GM12878 (cell line): ENCODE measurements at regions not wholly inside any gene's neighbourhood (a gene's known extent, or its start where the extent isn't known, plus 50 kb on each side); places are given as distances from the start of the nearest gene placed in this dataset.

ENCODE experiments used
- MYC ChIP-seq: IDR thresholded peaks from 2 replicates; pipeline ENCODE4 v1.6.1; 2011; ENCODE audit warnings: mild to moderate bottlenecking, low read length, moderate library complexity, inconsistent platforms; ENCODE audit not compliant: insufficient read depth, insufficient replicate concordance, insufficient read length, severe bottlenecking
- RFX5 ChIP-seq: IDR thresholded peaks from 2 replicates; pipeline ENCODE4 v1.6.1; 2011; ENCODE audit warnings: low read depth, low read length, improper control_type of control experiment
- TF ChIP-seq, protein P1 (sequence below), 3 experiments: IDR thresholded peaks in 2 of 3; conservative IDR thresholded peaks in 1 of 3; 2 replicates each; pipeline ENCODE4 v1.5.1; 2011; ENCODE audit warnings: low read depth in 3 of 3, low read length in 3 of 3, mild to moderate bottlenecking in 3 of 3, control low read depth in 2 of 3, moderate library complexity in 2 of 3, inconsistent platforms in 1 of 3, mixed read lengths in 1 of 3; ENCODE audit not compliant: control insufficient read depth in 2 of 3, insufficient read depth in 1 of 3; ENCODE audit errors: extremely low read depth in 1 of 3

DNA sequence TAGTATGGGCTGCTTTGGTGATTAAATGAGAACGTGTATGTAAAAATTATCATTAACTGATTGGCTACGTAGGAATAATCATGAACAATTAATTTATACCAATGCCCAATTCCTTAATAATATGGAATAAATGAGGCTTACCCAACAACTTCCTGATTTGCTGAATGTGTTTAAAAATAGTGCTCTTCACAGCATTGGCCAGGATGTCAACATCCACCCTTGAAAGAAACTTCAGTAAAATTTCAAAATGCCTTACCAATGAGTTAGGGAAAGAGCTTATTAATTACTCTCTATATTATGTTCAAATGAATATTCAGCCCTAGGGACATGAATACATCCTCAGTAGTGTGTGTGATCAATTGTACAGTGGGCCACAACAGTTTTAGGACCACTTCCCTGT lies 401.4 kb downstream of the PSAT1 start:
- TF ChIP-seq RFX5 (no peak), MYC (no peak)
- TF ChIP-seq, protein P1, sequence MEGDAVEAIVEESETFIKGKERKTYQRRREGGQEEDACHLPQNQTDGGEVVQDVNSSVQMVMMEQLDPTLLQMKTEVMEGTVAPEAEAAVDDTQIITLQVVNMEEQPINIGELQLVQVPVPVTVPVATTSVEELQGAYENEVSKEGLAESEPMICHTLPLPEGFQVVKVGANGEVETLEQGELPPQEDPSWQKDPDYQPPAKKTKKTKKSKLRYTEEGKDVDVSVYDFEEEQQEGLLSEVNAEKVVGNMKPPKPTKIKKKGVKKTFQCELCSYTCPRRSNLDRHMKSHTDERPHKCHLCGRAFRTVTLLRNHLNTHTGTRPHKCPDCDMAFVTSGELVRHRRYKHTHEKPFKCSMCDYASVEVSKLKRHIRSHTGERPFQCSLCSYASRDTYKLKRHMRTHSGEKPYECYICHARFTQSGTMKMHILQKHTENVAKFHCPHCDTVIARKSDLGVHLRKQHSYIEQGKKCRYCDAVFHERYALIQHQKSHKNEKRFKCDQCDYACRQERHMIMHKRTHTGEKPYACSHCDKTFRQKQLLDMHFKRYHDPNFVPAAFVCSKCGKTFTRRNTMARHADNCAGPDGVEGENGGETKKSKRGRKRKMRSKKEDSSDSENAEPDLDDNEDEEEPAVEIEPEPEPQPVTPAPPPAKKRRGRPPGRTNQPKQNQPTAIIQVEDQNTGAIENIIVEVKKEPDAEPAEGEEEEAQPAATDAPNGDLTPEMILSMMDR (IDR thresholded peaks at IDR 0.05 in 2 of 3, conservative IDR thresholded peaks at IDR 0.05 in 1 of 3; ENCODE audit: control insufficient read depth in 2 of 3, extremely low read depth in 1 of 3, insufficient read depth in 1 of 3, low read depth in 3 of 3, low read length in 3 of 3), result no peak
